ENCODE measurements at regions not wholly inside any gene's neighbourhood (a gene's known extent, or its start where the extent isn't known, plus 50 kb on each side); places are given as distances from the start of the nearest gene placed in this dataset.

DNA sequence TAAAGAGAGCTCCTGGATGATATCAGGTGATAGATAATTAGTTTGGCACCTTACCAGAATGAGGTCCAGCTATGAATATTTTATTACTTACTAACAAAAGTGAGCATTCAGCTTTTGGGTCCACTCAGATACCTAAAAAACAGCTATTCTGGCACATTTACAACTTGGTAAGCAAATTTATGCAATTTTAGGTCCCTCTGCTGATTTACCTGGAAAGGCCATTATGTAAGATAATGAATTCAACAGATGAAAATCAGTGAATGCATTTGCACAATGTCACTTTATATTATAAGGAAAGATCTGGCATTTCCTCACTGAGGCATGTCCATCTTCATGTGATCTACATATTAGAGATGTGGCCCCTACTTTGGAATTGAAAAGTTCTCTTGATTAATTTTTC, 517.0 kb downstream of the SPRY1 start:
- no peak for TF ChIP-seq POLR2A (IDR thresholded peaks at IDR 0.05; ENCODE audit: low read depth, low read length)
- no peak for TF ChIP-seq POLR2AphosphoS5 (IDR thresholded peaks at IDR 0.05; ENCODE audit: low read depth, low read length)

Measured in GM12892 (cell line).